IMR-90 (cell line): ENCODE measurements at regions not wholly inside any gene's neighbourhood (a gene's known extent, or its start where the extent isn't known, plus 50 kb on each side); places are given as distances from the start of the nearest gene placed in this dataset.

ENCODE experiments used
- ATAC-seq: fragments of 200-7000 bp; cut with Tn5 transposase; 2 replicates; pipeline ENCODE4 v1.9.1; 2020; ENCODE audit warnings: low read depth, mild to moderate bottlenecking, moderate library complexity
- BruUV-seq: library from RNA; stranded (reverse); fragments of 400-500 nt; replicated peaks from 2 replicates; lab custom pipeline; 2021; lab: Mats Ljungman, UMichigan
- CTCF ChIA-PET: fragments of 300-600 bp; formaldehyde crosslinking; extraction: SDS; loops from one replicate; lab custom pipeline; 2021; ENCODE audit warnings: antibody characterized with exemption; lab: Yijun Ruan, JAX
- POLR2A ChIA-PET: fragments of 300-600 bp; sonication (Branson Sonifier 250); formaldehyde crosslinking; loops from one replicate; lab custom pipeline; 2022; ENCODE audit warnings: antibody characterized with exemption; ENCODE audit not compliant: unreplicated experiment; lab: Charles Lee
- DNase-seq: peaks from one replicate; pipeline ENCODE4 v3.0.0; 2013
- H2AFZ ChIP-seq: replicated peaks from 2 replicates; pipeline ENCODE3; 2013; ENCODE audit warnings: low read length, mild to moderate bottlenecking; ENCODE audit not compliant: poor library complexity
- H2AK5ac ChIP-seq: 2 replicates; pipeline ENCODE4 v1.6.1; 2013; ENCODE audit warnings: low read depth, low read length, inconsistent platforms
- H2AK9ac ChIP-seq: replicated peaks from 2 replicates; pipeline ENCODE3; 2013; ENCODE audit warnings: mild to moderate bottlenecking, low read depth, low read length, moderate library complexity; ENCODE audit not compliant: poor library complexity
- H2BK120ac ChIP-seq: 2 replicates; pipeline ENCODE4 v1.6.1; 2013; ENCODE audit warnings: low read depth, low read length, inconsistent platforms
- H2BK15ac ChIP-seq: 3 replicates; pipeline ENCODE4 v1.6.1; 2013; ENCODE audit warnings: low read depth, low read length, inconsistent platforms
- H2BK20ac ChIP-seq: 2 replicates; pipeline ENCODE4 v1.6.1; 2013; ENCODE audit warnings: low read depth, mild to moderate bottlenecking, inconsistent platforms, low read length, moderate library complexity
- H2BK5ac ChIP-seq: 2 replicates; pipeline ENCODE4 v1.6.1; 2013; ENCODE audit warnings: mild to moderate bottlenecking, low read depth, low read length, inconsistent platforms; ENCODE audit not compliant: poor library complexity, severe bottlenecking
- H3K14ac ChIP-seq: replicated peaks from 2 replicates; pipeline ENCODE4 v1.6.1; 2013; ENCODE audit warnings: low read depth, low read length, inconsistent platforms
- H3K18ac ChIP-seq: 2 replicates; pipeline ENCODE4 v1.6.1; 2013; ENCODE audit warnings: low read depth, low read length, control low read depth
- H3K23ac ChIP-seq: 2 replicates; pipeline ENCODE4 v1.6.1; 2013; ENCODE audit warnings: low read depth, low read length, inconsistent platforms
- H3K27ac ChIP-seq: 2 replicates; pipeline ENCODE4 v1.5.1; 2013; ENCODE audit warnings: mild to moderate bottlenecking, control low read depth, low read length; ENCODE audit not compliant: insufficient read depth
- H3K27me3 ChIP-seq: 2 replicates; pipeline ENCODE4 v1.6.1; 2013; ENCODE audit warnings: low read length; ENCODE audit not compliant: control insufficient read depth, insufficient read depth
- H3K36me3 ChIP-seq: 2 replicates; pipeline ENCODE4 v1.6.1; 2013; ENCODE audit warnings: low read length, mixed read lengths; ENCODE audit not compliant: control insufficient read depth, insufficient read depth
- H3K4ac ChIP-seq: 2 replicates; pipeline ENCODE4 v1.6.1; 2013; ENCODE audit warnings: low read depth, low read length, inconsistent platforms
- H3K4me1 ChIP-seq: 2 replicates; pipeline ENCODE4 v1.6.1; 2013; ENCODE audit warnings: low read length, mixed read lengths; ENCODE audit not compliant: control insufficient read depth, insufficient read depth
- H3K4me2 ChIP-seq: 2 replicates; pipeline ENCODE4 v1.6.1; 2013; ENCODE audit warnings: low read depth, mild to moderate bottlenecking, control low read depth, low read length, moderate library complexity
- H3K4me3 ChIP-seq: 2 replicates; pipeline ENCODE4 v1.5.1; 2013; ENCODE audit warnings: low read depth, mild to moderate bottlenecking, control low read depth, low read length, moderate library complexity; ENCODE audit not compliant: insufficient read depth
- H3K56ac ChIP-seq: 2 replicates; pipeline ENCODE4 v1.6.1; 2013; ENCODE audit warnings: low read length, inconsistent platforms; ENCODE audit not compliant: insufficient read depth; ENCODE audit errors: extremely low read depth
- H3K79me1 ChIP-seq, 2 experiments: 2 replicates each; pipeline ENCODE4 v1.6.1; 2013; ENCODE audit warnings: low read length in 2 of 2, inconsistent platforms in 1 of 2, low read depth in 1 of 2
- H3K9ac ChIP-seq: 2 replicates; pipeline ENCODE4 v1.6.1; 2013; ENCODE audit warnings: low read depth, low read length, control low read depth
- H3K9me1 ChIP-seq: 2 replicates; pipeline ENCODE4 v1.6.1; 2013; ENCODE audit warnings: low read length, inconsistent platforms; ENCODE audit not compliant: insufficient read depth
- H3K9me3 ChIP-seq: 2 replicates; pipeline ENCODE4 v1.6.1; 2013; ENCODE audit warnings: low read length; ENCODE audit not compliant: control insufficient read depth, insufficient read depth
- H4K20me1 ChIP-seq: 2 replicates; pipeline ENCODE4 v1.6.1; 2013; ENCODE audit warnings: low read length, inconsistent platforms; ENCODE audit not compliant: insufficient read depth
- H4K5ac ChIP-seq: 2 replicates; pipeline ENCODE4 v1.6.1; 2013; ENCODE audit warnings: mild to moderate bottlenecking, low read depth, low read length, control low read depth
- H4K8ac ChIP-seq, 2 experiments: 2 replicates each; pipeline ENCODE4 v1.6.1; 2013; ENCODE audit warnings: low read depth in 2 of 2, low read length in 2 of 2, control low read depth in 1 of 2, inconsistent platforms in 1 of 2
- H4K91ac ChIP-seq: 2 replicates; pipeline ENCODE4 v1.6.1; 2013; ENCODE audit warnings: low read depth, low read length, inconsistent platforms; ENCODE audit not compliant: insufficient read depth
- BHLHE40 ChIP-seq: fragments of 150-350 bp; IDR thresholded peaks from 2 replicates; pipeline ENCODE4 v1.6.1; 2016; ENCODE audit warnings: mild to moderate bottlenecking, low read depth, low read length
- POLR2A ChIP-seq: IDR thresholded peaks from 2 replicates; pipeline ENCODE4 v1.6.1; 2012; ENCODE audit warnings: mild to moderate bottlenecking, low read depth, low read length
- RAD21 ChIP-seq: IDR thresholded peaks from 2 replicates; pipeline ENCODE4 v1.6.1; 2012; ENCODE audit warnings: low read length, improper control_type of control experiment
- WGBS, 2 experiments: methylation state at CpG; one replicate each; pipeline versions ENCODE4 v1.1.5 to v1.1.7; 2013; ENCODE audit warnings: missing lambda C conversion rate in 2 of 2; ENCODE audit not compliant: insufficient read length in 1 of 2; ENCODE audit errors: extremely low coverage in 2 of 2; 5-methylcytosine and 5-hydroxymethylcytosine counted together
- dilution Hi-C: fragments of 300-500 bp; cut with HindIII; formaldehyde crosslinking; loops from one replicate; pipeline ENCODE4 v1.14.3; 2018; ENCODE audit warnings: low sequenced_read_pairs; ENCODE audit not compliant: unreplicated experiment
- in situ Hi-C: fragments of 300-500 bp; cut with MboI; formaldehyde crosslinking; loops from 3 replicates; pipeline ENCODE4 v1.14.3; 2019; ENCODE audit warnings: low sequenced_read_pairs, inconsistent platforms, mixed read lengths
- intact Hi-C: fragments of 100-400 bp; cut with micrococcal nuclease; formaldehyde crosslinking; loops from 2 replicates; pipeline ENCODE4 v1.10.0; 2022

DNA sequence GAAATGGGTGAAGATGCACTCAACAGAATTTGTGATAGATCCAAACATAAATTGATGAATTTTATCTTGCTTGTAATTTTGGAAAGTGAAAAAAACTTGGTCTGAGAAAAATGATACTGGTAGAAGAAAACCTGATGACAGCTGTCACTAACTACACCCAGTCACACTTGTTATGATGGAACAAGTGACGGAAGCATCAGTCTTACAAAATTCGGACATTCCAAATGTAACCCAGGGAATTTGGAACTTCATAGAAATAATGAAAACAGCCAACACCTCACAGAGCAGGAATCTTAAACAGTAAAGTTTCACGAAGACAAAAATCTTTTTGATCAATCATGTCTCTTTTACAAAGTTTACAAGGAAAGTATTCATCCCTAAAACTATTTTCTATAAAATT is 123.9 kb downstream of the RIN2 start:
- Histone ChIP-seq H3K9me1 (peaks cover 18% of the 10 kb centered on the region), H3K4me3 (no peak overlapping the region), H3K9ac (no peak overlapping the region), H4K5ac (peak overlapping the region; percentile 47; the same call in 1 of the 2 replicates), H2BK5ac (peak overlapping the region; percentile 98), H2BK20ac (peak overlapping the region; percentile 93), H3K27ac (no peak overlapping the region), H3K14ac (peak overlapping the region; percentile 69), H4K8ac (peak overlapping the region; percentile 61 to 94; a peak in 3 of 4 replicates), H2AK9ac (no peak overlapping the region), H4K20me1 (no peaks in the 10 kb centered on the region; the same call in 1 of the 2 replicates), H2BK15ac (peak overlapping the region; percentile 80; the same call in 2 of the 3 replicates), H3K4me2 (no peak overlapping the region), H3K27me3 (no peaks in the 10 kb centered on the region), H3K4me1 (peaks cover 26% of the 10 kb centered on the region), H4K91ac (no peak overlapping the region), H3K36me3 (no peaks in the 10 kb centered on the region; the same call in 1 of the 2 replicates), H3K79me1 (peaks cover 11 to 57% of the 10 kb centered on the region in 2 experiments), H3K23ac (no peak overlapping the region), H3K56ac (no peak overlapping the region), H3K18ac (peak overlapping the region; percentile 7; the same call in 1 of the 2 replicates), H2AFZ (no peak overlapping the region), H2AK5ac (peak overlapping the region; percentile 81; the same call in 1 of the 2 replicates), H3K9me3 (no peaks in the 10 kb centered on the region), H3K4ac (peak overlapping the region; percentile 28; the same call in 1 of the 2 replicates), H2BK120ac (peak overlapping the region; percentile 98)
- BruUV-seq = no TSS peak
- TF ChIP-seq RAD21 (no peak), POLR2A (no peak), BHLHE40 (no peak)
- intact Hi-C loops (no loop called here), in situ Hi-C loops (loop anchor here (5.0 to 10.0 kb wide), 2 partner anchors 65 to 187 kb away; no protein-coding TSS in a partner anchor), dilution Hi-C loops (no loop called here)
- CTCF ChIA-PET = interaction anchor here (1.0 kb wide), 1 partner anchor 98 kb away, joined by 3 read pairs; no protein-coding TSS in a partner anchor
- no CpG with 5 or more reads among the region's 3 CpGs for WGBS, 2 experiments
- POLR2A ChIA-PET = no interaction called here
- DNase-seq (no peak), ATAC-seq (no peak)
